H1 (cell line): ENCODE measurements at regions not wholly inside any gene's neighbourhood (a gene's known extent, or its start where the extent isn't known, plus 50 kb on each side); places are given as distances from the start of the nearest gene placed in this dataset.

Experiments used
- CTCF ChIA-PET: fragments of 300-600 bp; sonication (Branson Sonifier 250); formaldehyde crosslinking; loops from one replicate; lab custom pipeline; 2021; ENCODE audit not compliant: partially characterized antibody; lab: Charles Lee
- POLR2A ChIA-PET: fragments of 300-600 bp; sonication (Branson Sonifier 250); formaldehyde crosslinking; loops from one replicate; lab custom pipeline; 2021; ENCODE audit warnings: inconsistent platforms; ENCODE audit not compliant: partially characterized antibody; lab: Charles Lee
- DNase-seq, 2 experiments: peaks; one replicate each; pipeline versions ENCODE4 v3.0.0 to v3.0.0-alpha.2; 2010 to 2022; ENCODE audit warnings: low spot score in 2 of 2, low read depth in 1 of 2, mixed read lengths in 1 of 2
- FAIRE-seq: peaks from 2 replicates; lab custom pipeline; 2011; peaks lifted over from hg19 to GRCh38; lab: Jason Lieb, UNC
- H2AFZ ChIP-seq: 2 replicates; pipeline ENCODE4 v1.8.1; 2012; ENCODE audit warnings: low read length, inconsistent platforms
- H2AK5ac ChIP-seq: 2 replicates; pipeline ENCODE4 v1.6.1; 2013; ENCODE audit warnings: low read depth, low read length
- H2BK120ac ChIP-seq: replicated peaks from 2 replicates; pipeline ENCODE3; 2013; ENCODE audit warnings: low read depth, low read length, inconsistent platforms
- H2BK12ac ChIP-seq: 2 replicates; pipeline ENCODE4 v1.6.1; 2013; ENCODE audit warnings: low read depth, low read length
- H2BK15ac ChIP-seq: 2 replicates; pipeline ENCODE4 v1.6.1; 2013; ENCODE audit warnings: low read length
- H2BK20ac ChIP-seq: 2 replicates; pipeline ENCODE4 v1.6.1; 2013; ENCODE audit warnings: low read length
- H2BK5ac ChIP-seq: 2 replicates; pipeline ENCODE4 v1.6.1; 2013; ENCODE audit warnings: low read depth, low read length
- H3K14ac ChIP-seq: 2 replicates; pipeline ENCODE4 v1.6.1; 2013; ENCODE audit warnings: inconsistent platforms; ENCODE audit not compliant: insufficient read length
- H3K18ac ChIP-seq: 2 replicates; pipeline ENCODE4 v1.6.1; 2013; ENCODE audit warnings: low read length; ENCODE audit errors: extremely low read depth
- H3K23ac ChIP-seq: 2 replicates; pipeline ENCODE4 v1.6.1; 2013; ENCODE audit warnings: inconsistent platforms; ENCODE audit not compliant: insufficient read length
- H3K23me2 ChIP-seq: 2 replicates; pipeline ENCODE4 v1.6.1; 2013; ENCODE audit warnings: low read depth, low read length
- H3K27ac ChIP-seq: 2 replicates; pipeline ENCODE4 v1.6.1; 2011; ENCODE audit warnings: low read depth, low read length, inconsistent platforms
- H3K27me3 ChIP-seq, 4 experiments: replicated peaks in 1 of 4; 1 replicate in 1 of 4; 2 replicates in 3 of 4; pipeline versions ENCODE4 v1.6.1 to v1.8.1; 2011 to 2013; ENCODE audit warnings: low read length in 3 of 4, mild to moderate bottlenecking in 3 of 4, inconsistent platforms in 2 of 4, mixed read lengths in 2 of 4, moderate library complexity in 1 of 4; ENCODE audit not compliant: control insufficient read depth in 3 of 4, insufficient read depth in 3 of 4; ENCODE audit errors: extremely low read depth in 1 of 4
- H3K36me3 ChIP-seq, 4 experiments: 2 replicates each; pipeline versions ENCODE4 v1.6.1 to v1.8.1; 2011 to 2013; ENCODE audit warnings: mild to moderate bottlenecking in 4 of 4, low read length in 3 of 4, moderate library complexity in 2 of 4, control low read depth in 1 of 4, inconsistent platforms in 1 of 4; ENCODE audit not compliant: insufficient read depth in 4 of 4, control insufficient read depth in 2 of 4
- H3K4ac ChIP-seq: replicated peaks from 2 replicates; pipeline ENCODE3; 2013; ENCODE audit warnings: low read length, low read depth, mixed read lengths, inconsistent platforms; ENCODE audit not compliant: insufficient read length
- H3K4me1 ChIP-seq, 4 experiments: replicated peaks in 1 of 4; 1 replicate in 1 of 4; 2 replicates in 3 of 4; pipeline versions ENCODE4 v1.6.1 to v1.8.1; 2011 to 2013; ENCODE audit warnings: low read length in 3 of 4, inconsistent platforms in 2 of 4, mixed read lengths in 1 of 4; ENCODE audit not compliant: insufficient read depth in 4 of 4, control insufficient read depth in 3 of 4
- H3K4me2 ChIP-seq, 2 experiments: 2 replicates each; pipeline versions ENCODE4 v1.6.1 to v1.8.1; 2011 to 2013; ENCODE audit warnings: low read depth in 2 of 2, low read length in 2 of 2, control low read depth in 1 of 2, inconsistent platforms in 1 of 2, mild to moderate bottlenecking in 1 of 2; ENCODE audit not compliant: insufficient read depth in 1 of 2
- H3K4me3 ChIP-seq, 4 experiments: fragments of 200-600, 300-600 bp in 1 of 4; sonication (generic), shearing (Covaris generic), sonication (Bioruptor Twin) in 1 of 4; 2 replicates each; pipeline versions ENCODE4 v1.5.1 to v1.8.1; 2011 to 2016; ENCODE audit warnings: low read length in 4 of 4, low read depth in 3 of 4, control low read depth in 2 of 4, inconsistent platforms in 2 of 4, mild to moderate bottlenecking in 2 of 4, mixed read lengths in 1 of 4, moderate library complexity in 1 of 4; ENCODE audit not compliant: insufficient read depth in 2 of 4; ENCODE audit errors: extremely low read depth in 1 of 4
- H3K56ac ChIP-seq: replicated peaks from 2 replicates; pipeline ENCODE3; 2013; ENCODE audit warnings: low read depth, mild to moderate bottlenecking, mixed read lengths, low read length, inconsistent platforms; ENCODE audit not compliant: insufficient read length
- H3K79me1 ChIP-seq: 2 replicates; pipeline ENCODE4 v1.6.1; 2013; ENCODE audit warnings: low read depth, low read length, control low read depth
- H3K79me2 ChIP-seq, 2 experiments: 2 replicates each; pipeline versions ENCODE4 v1.6.1 to v1.8.1; 2012 to 2013; ENCODE audit warnings: low read length in 2 of 2, mild to moderate bottlenecking in 2 of 2, inconsistent platforms in 1 of 2; ENCODE audit not compliant: insufficient read depth in 2 of 2, control insufficient read depth in 1 of 2
- H3K9ac ChIP-seq, 4 experiments: replicated peaks in 1 of 4; 1 replicate in 1 of 4; 2 replicates in 3 of 4; pipeline versions ENCODE4 v1.6.1 to v1.8.1; 2011 to 2013; ENCODE audit warnings: low read depth in 3 of 4, low read length in 3 of 4, control low read depth in 2 of 4, mild to moderate bottlenecking in 2 of 4, moderate library complexity in 2 of 4, inconsistent platforms in 1 of 4; ENCODE audit errors: extremely low read depth in 1 of 4
- H3K9me3 ChIP-seq, 2 experiments: 2 replicates each; pipeline versions ENCODE4 v1.6.1 to v1.8.1; 2012 to 2013; ENCODE audit warnings: mild to moderate bottlenecking in 2 of 2, moderate library complexity in 2 of 2, control low read depth in 1 of 2, inconsistent platforms in 1 of 2, low read depth in 1 of 2, low read length in 1 of 2, mixed read lengths in 1 of 2; ENCODE audit not compliant: insufficient read depth in 2 of 2
- H4K20me1 ChIP-seq, 2 experiments: replicated peaks in 1 of 2; 2 replicates each; pipeline versions ENCODE3 to v1.8.1; 2011 to 2013; ENCODE audit warnings: inconsistent platforms in 2 of 2, low read length in 2 of 2, mild to moderate bottlenecking in 1 of 2; ENCODE audit not compliant: insufficient read depth in 2 of 2, control insufficient read depth in 1 of 2
- H4K5ac ChIP-seq: 2 replicates; pipeline ENCODE4 v1.6.1; 2013; ENCODE audit warnings: low read length, low read depth, mixed read lengths, inconsistent platforms; ENCODE audit not compliant: insufficient read length
- H4K8ac ChIP-seq: 2 replicates; pipeline ENCODE4 v1.8.0; 2013; ENCODE audit warnings: mild to moderate bottlenecking, moderate library complexity, low read length, inconsistent platforms; ENCODE audit not compliant: insufficient read depth; ENCODE audit errors: extremely low read depth
- H4K91ac ChIP-seq: replicated peaks from 2 replicates; pipeline ENCODE3; 2013; ENCODE audit warnings: low read length, mixed read lengths, inconsistent platforms; ENCODE audit not compliant: insufficient read length
- BACH1 ChIP-seq: IDR thresholded peaks from 2 replicates; pipeline ENCODE4 v1.6.1; 2012; ENCODE audit warnings: low read length, improper control_type of control experiment
- HDAC6 ChIP-seq: IDR thresholded peaks from one replicate; pipeline ENCODE4 v1.7.1; 2012; ENCODE audit warnings: low read depth, mild to moderate bottlenecking, inconsistent platforms, low read length, moderate library complexity
- MAFK ChIP-seq: IDR thresholded peaks from 2 replicates; pipeline ENCODE4 v1.6.1; 2012; ENCODE audit warnings: low read depth, mild to moderate bottlenecking, improper control_type of control experiment, low read length
- PHF8 ChIP-seq: fragments of 200-600 bp; sonication (generic); conservative IDR thresholded peaks from 2 replicates; pipeline ENCODE4 v1.7.1; 2012; ENCODE audit warnings: low read depth, mild to moderate bottlenecking, inconsistent platforms, low read length, moderate library complexity
- SIX5 ChIP-seq: IDR thresholded peaks from 2 replicates; pipeline ENCODE4 v1.6.1; 2011; ENCODE audit warnings: mild to moderate bottlenecking, low read depth, low read length
- WGBS, 2 experiments: shearing (Covaris generic) in 1 of 2; methylation state at CpG; one replicate each; pipeline versions ENCODE4 v1.1.6 to v1.1.7; 2013 to 2015; ENCODE audit warnings: low lambda C conversion rate in 2 of 2, mixed read lengths in 2 of 2, inconsistent platforms in 1 of 2, low coverage in 1 of 2, missing lambda C conversion rate in 1 of 2; ENCODE audit not compliant: insufficient replicate concordance in 2 of 2, insufficient coverage in 1 of 2, insufficient read length in 1 of 2; ENCODE audit errors: extremely low coverage in 1 of 2, missing lambda C conversion rate in 1 of 2; 5-methylcytosine and 5-hydroxymethylcytosine counted together

GRCh38 chr16:5863071-5863606, 765.5 kb upstream of the EEF2KMT start:
- peaks cover 0 to 12% (median 7%) of the 10 kb centered on the region in 4 experiments; a peak in 3 of 7 replicates for H3K4me1 ChIP-seq
- H2AK5ac ChIP-seq, result no peak overlapping the region
- no peak for FAIRE-seq
- no peak overlapping the region for H4K8ac ChIP-seq
- no peak overlapping the region for H2BK5ac ChIP-seq
- H4K91ac ChIP-seq, result no peak overlapping the region
- no peak overlapping the region for H3K4me2 ChIP-seq
- TF ChIP-seq PHF8 (no peak), MAFK (no peak), BACH1 (no peak), HDAC6 (no peak), SIX5 (no peak)
- TF ChIP-seq, all 59 proteins: peak for 0
- no peak for DNase-seq
- H3K14ac ChIP-seq, result no peak overlapping the region
- H2BK15ac ChIP-seq, result no peak overlapping the region
- H3K9ac ChIP-seq, result no peak overlapping the region
- POLR2A ChIA-PET, result no interaction called here
- H2AFZ ChIP-seq, result no peak overlapping the region
- no peak overlapping the region for H2BK20ac ChIP-seq
- H3K23me2 ChIP-seq, result no peaks in the 10 kb centered on the region
- H3K27me3 ChIP-seq, result no peaks in the 10 kb centered on the region; a peak in 1 of 7 replicates
- no peak overlapping the region for H3K23ac ChIP-seq
- H3K36me3 ChIP-seq, result no peaks in the 10 kb centered on the region
- H3K9me3 ChIP-seq, result no peaks in the 10 kb centered on the region
- H3K18ac ChIP-seq, result no peak overlapping the region
- CTCF ChIA-PET, result no interaction called here
- H4K5ac ChIP-seq, result no peak overlapping the region
- no peaks in the 10 kb centered on the region for H4K20me1 ChIP-seq
- no peak overlapping the region for H3K56ac ChIP-seq
- WGBS, 2 experiments, result 87% methylated on average over 15 of the region's 15 CpGs; no CpG with 5 or more reads in 1 of the 2 experiments
- no peak overlapping the region for H3K4me3 ChIP-seq
- no peak overlapping the region for H3K4ac ChIP-seq
- H2BK120ac ChIP-seq, result no peak overlapping the region
- H3K79me1 ChIP-seq, result no peaks in the 10 kb centered on the region
- no peak overlapping the region for H3K27ac ChIP-seq
- H2BK12ac ChIP-seq, result no peak overlapping the region
- H3K79me2 ChIP-seq, result no peaks in the 10 kb centered on the region
